ENCODE measurements at regions not wholly inside any gene's neighbourhood (a gene's known extent, or its start where the extent isn't known, plus 50 kb on each side); places are given as distances from the start of the nearest gene placed in this dataset.

GRCh38 chr20:60172346-60172984 lies 214.2 kb downstream of the CDH26 start:
- TF ChIP-seq, protein P1, sequence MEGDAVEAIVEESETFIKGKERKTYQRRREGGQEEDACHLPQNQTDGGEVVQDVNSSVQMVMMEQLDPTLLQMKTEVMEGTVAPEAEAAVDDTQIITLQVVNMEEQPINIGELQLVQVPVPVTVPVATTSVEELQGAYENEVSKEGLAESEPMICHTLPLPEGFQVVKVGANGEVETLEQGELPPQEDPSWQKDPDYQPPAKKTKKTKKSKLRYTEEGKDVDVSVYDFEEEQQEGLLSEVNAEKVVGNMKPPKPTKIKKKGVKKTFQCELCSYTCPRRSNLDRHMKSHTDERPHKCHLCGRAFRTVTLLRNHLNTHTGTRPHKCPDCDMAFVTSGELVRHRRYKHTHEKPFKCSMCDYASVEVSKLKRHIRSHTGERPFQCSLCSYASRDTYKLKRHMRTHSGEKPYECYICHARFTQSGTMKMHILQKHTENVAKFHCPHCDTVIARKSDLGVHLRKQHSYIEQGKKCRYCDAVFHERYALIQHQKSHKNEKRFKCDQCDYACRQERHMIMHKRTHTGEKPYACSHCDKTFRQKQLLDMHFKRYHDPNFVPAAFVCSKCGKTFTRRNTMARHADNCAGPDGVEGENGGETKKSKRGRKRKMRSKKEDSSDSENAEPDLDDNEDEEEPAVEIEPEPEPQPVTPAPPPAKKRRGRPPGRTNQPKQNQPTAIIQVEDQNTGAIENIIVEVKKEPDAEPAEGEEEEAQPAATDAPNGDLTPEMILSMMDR (conservative IDR thresholded peaks at IDR 0.05; ENCODE audit: low read depth, low read length) = no peak
- TF ChIP-seq EZH2 (IDR thresholded peaks at IDR 0.05; ENCODE audit: low read length, unreplicated experiment) = no peak
- no peak for TF ChIP-seq EZH2phosphoT487 (IDR thresholded peaks at IDR 0.05; ENCODE audit: borderline replicate concordance, low read length)
